ENCODE measurements at regions not wholly inside any gene's neighbourhood (a gene's known extent, or its start where the extent isn't known, plus 50 kb on each side); places are given as distances from the start of the nearest gene placed in this dataset.

DNA sequence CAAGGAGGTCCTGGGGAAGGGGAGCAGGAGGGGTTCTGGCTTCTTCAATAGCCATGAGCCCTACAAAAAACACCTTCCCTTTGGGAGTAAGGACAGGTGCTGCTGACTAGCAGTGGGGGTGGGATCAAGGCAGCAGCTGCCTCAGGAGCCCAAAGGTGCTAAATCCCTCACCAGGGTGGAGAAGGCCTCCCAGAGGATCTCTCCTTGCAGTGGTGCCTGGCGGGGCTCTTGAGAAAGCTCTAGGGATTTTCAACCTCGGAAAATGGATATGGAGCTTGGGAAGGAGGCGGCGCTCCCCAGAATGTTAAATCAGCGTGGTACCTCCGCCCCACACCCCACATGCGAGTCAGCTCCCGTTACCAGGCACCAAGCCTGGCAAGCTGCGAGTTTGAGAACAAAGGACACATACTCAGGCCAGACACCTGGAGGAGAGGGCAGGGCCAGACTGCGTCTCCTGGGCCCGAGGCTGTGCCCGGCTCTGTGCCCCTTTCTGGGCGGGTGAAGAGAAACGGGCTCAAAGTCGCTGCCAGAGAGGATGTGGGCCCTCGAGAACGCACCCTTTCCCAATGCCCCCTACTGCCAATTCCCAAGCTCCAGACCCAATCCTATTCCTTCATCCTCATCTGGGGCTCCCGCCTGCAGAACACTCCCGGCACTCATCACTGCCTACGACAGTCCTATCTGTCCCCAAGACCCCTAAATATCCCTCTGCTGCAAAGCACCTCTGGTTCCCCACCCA is 139.0 kb downstream of the BRD1 start:
- TF ChIP-seq, protein P1, sequence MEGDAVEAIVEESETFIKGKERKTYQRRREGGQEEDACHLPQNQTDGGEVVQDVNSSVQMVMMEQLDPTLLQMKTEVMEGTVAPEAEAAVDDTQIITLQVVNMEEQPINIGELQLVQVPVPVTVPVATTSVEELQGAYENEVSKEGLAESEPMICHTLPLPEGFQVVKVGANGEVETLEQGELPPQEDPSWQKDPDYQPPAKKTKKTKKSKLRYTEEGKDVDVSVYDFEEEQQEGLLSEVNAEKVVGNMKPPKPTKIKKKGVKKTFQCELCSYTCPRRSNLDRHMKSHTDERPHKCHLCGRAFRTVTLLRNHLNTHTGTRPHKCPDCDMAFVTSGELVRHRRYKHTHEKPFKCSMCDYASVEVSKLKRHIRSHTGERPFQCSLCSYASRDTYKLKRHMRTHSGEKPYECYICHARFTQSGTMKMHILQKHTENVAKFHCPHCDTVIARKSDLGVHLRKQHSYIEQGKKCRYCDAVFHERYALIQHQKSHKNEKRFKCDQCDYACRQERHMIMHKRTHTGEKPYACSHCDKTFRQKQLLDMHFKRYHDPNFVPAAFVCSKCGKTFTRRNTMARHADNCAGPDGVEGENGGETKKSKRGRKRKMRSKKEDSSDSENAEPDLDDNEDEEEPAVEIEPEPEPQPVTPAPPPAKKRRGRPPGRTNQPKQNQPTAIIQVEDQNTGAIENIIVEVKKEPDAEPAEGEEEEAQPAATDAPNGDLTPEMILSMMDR (IDR thresholded peaks at IDR 0.05): no peak
- TF ChIP-seq EP300 (IDR thresholded peaks at IDR 0.05): no peak
- TF ChIP-seq POLR2AphosphoS5 (IDR thresholded peaks at IDR 0.05): no peak
